Adipocyte (in vitro differentiated cells): ENCODE measurements at regions not wholly inside any gene's neighbourhood (a gene's known extent, or its start where the extent isn't known, plus 50 kb on each side); places are given as distances from the start of the nearest gene placed in this dataset.
"Not testable (repeated sequence)": the region's sequence is repeated elsewhere in the genome, so short reads cannot be mapped to it uniquely, and the experiment has no call there.

Source experiments
- DNase-seq: peaks from one replicate; pipeline ENCODE4 v3.0.0-alpha.2; 2015; ENCODE audit warnings: low read depth
- H3K27me3 ChIP-seq: replicated peaks from 2 replicates; pipeline ENCODE4 v1.7.0; 2013; ENCODE audit warnings: mild to moderate bottlenecking, low read length, moderate library complexity; ENCODE audit not compliant: control insufficient read depth, insufficient read depth
- H3K36me3 ChIP-seq: 2 replicates; pipeline ENCODE4 v1.7.0; 2013; ENCODE audit warnings: low read length, mild to moderate bottlenecking, moderate library complexity; ENCODE audit not compliant: control insufficient read depth, insufficient read depth, severe bottlenecking
- H3K4me1 ChIP-seq: 2 replicates; pipeline ENCODE4 v1.7.0; 2013; ENCODE audit warnings: mild to moderate bottlenecking, low read length, moderate library complexity; ENCODE audit not compliant: control insufficient read depth, insufficient read depth
- H3K4me3 ChIP-seq: 2 replicates; pipeline ENCODE4 v1.7.0; 2013; ENCODE audit warnings: mild to moderate bottlenecking, low read length, moderate library complexity
- H3K9ac ChIP-seq: 2 replicates; pipeline ENCODE4 v1.7.0; 2013; ENCODE audit warnings: mild to moderate bottlenecking, low read length, moderate library complexity
- H3K9me3 ChIP-seq: 2 replicates; pipeline ENCODE4 v1.7.0; 2013; ENCODE audit warnings: mild to moderate bottlenecking, low read length, moderate library complexity; ENCODE audit not compliant: control insufficient read depth

- Histone ChIP-seq H3K9ac (no peak overlapping the region), H3K36me3 (no peaks in the 10 kb centered on the region), H3K27me3 (peaks cover 16% of the 10 kb centered on the region), H3K4me3 (no peak overlapping the region), H3K4me1 (peaks cover 7% of the 10 kb centered on the region), H3K9me3 (no peaks in the 10 kb centered on the region)
- no peak for DNase-seq
Observed at GRCh38 chr2:219748671-219749570, 121.5 kb downstream of the SLC4A3 start.

- H3K9me3 ChIP-seq, H3K27me3 ChIP-seq, H3K9ac ChIP-seq, DNase-seq, H3K4me3 ChIP-seq, H3K4me1 ChIP-seq, H3K36me3 ChIP-seq: not testable (repeated sequence)
Observed at GRCh38 chr2:219751121-219751520, 123.7 kb downstream of the SLC4A3 start.

- Histone ChIP-seq H3K4me1 (peaks cover 7% of the 10 kb centered on the region), H3K4me3 (no peak overlapping the region)
- peak; percentile 19 for DNase-seq
Observed at GRCh38 chr2:219752726-219753125, 125.3 kb downstream of the SLC4A3 start.

GRCh38 chr2:219758907-219759680 lies 131.7 kb downstream of the SLC4A3 start:
- Histone ChIP-seq H3K27me3 (peaks cover 7% of the 10 kb centered on the region), H3K9ac (no peak overlapping the region), H3K36me3 (no peaks in the 10 kb centered on the region), H3K9me3 (no peaks in the 10 kb centered on the region), H3K4me1 (peaks cover 9% of the 10 kb centered on the region), H3K4me3 (no peak overlapping the region)
- DNase-seq, result no peak

More at GRCh38 chr2:219752726-219753125, 125.3 kb downstream of the SLC4A3 start:
- no peaks in the 10 kb centered on the region for H3K27me3 ChIP-seq
- no peaks in the 10 kb centered on the region for H3K9me3 ChIP-seq
- H3K36me3 ChIP-seq, result no peaks in the 10 kb centered on the region
- H3K9ac ChIP-seq, result no peak overlapping the region

GRCh38 chr2:219759801-219760200 lies 132.4 kb downstream of the SLC4A3 start:
- no peaks in the 10 kb centered on the region for H3K36me3 ChIP-seq
- H3K9me3 ChIP-seq, result no peaks in the 10 kb centered on the region
- no peak for DNase-seq
- H3K4me1 ChIP-seq, result peaks cover 9% of the 10 kb centered on the region
- no peak overlapping the region for H3K4me3 ChIP-seq
- no peak overlapping the region for H3K9ac ChIP-seq
- peaks cover 7% of the 10 kb centered on the region for H3K27me3 ChIP-seq

GRCh38 chr2:219765231-219765911 lies 137.9 kb downstream of the SLC4A3 start:
- Histone ChIP-seq H3K4me3 (no peak overlapping the region), H3K4me1 (peaks cover 8% of the 10 kb centered on the region), H3K9ac (no peak overlapping the region), H3K27me3 (peaks cover 13% of the 10 kb centered on the region), H3K9me3 (no peaks in the 10 kb centered on the region), H3K36me3 (no peaks in the 10 kb centered on the region)
- DNase-seq, result no peak

GRCh38 chr2:219766658-219767057 lies 139.2 kb downstream of the SLC4A3 start:
- H3K9ac ChIP-seq, result no peak overlapping the region
- H3K4me3 ChIP-seq, result no peak overlapping the region
- no peak for DNase-seq
- no peaks in the 10 kb centered on the region for H3K9me3 ChIP-seq
- peaks cover 6% of the 10 kb centered on the region for H3K27me3 ChIP-seq
- peaks cover 8% of the 10 kb centered on the region for H3K4me1 ChIP-seq
- no peaks in the 10 kb centered on the region for H3K36me3 ChIP-seq

- no peaks in the 10 kb centered on the region for H3K36me3 ChIP-seq
- H3K4me3 ChIP-seq, result peak overlapping the region; percentile 48
- no peak overlapping the region for H3K9ac ChIP-seq
- H3K9me3 ChIP-seq, result no peaks in the 10 kb centered on the region
- peaks cover 6% of the 10 kb centered on the region for H3K27me3 ChIP-seq
- peaks cover 8% of the 10 kb centered on the region for H3K4me1 ChIP-seq
- DNase-seq, result peak; percentile 47
Observed at GRCh38 chr2:219769090-219769910, 141.9 kb downstream of the SLC4A3 start.

GRCh38 chr2:219772103-219772635 lies 144.7 kb downstream of the SLC4A3 start:
- Histone ChIP-seq H3K27me3 (peaks cover 9% of the 10 kb centered on the region), H3K9me3 (no peaks in the 10 kb centered on the region), H3K4me1 (peaks cover 8% of the 10 kb centered on the region), H3K36me3 (no peaks in the 10 kb centered on the region), H3K4me3 (no peak overlapping the region), H3K9ac (no peak overlapping the region)
- no peak for DNase-seq

GRCh38 chr2:219772697-219773096 lies 145.3 kb downstream of the SLC4A3 start:
- no peak for DNase-seq

More at GRCh38 chr2:219772697-219773096, 145.3 kb downstream of the SLC4A3 start:
- Histone ChIP-seq H3K4me1 (peaks cover 8% of the 10 kb centered on the region), H3K4me3 (no peak overlapping the region), H3K27me3 (peaks cover 12% of the 10 kb centered on the region), H3K9me3 (no peaks in the 10 kb centered on the region), H3K9ac (no peak overlapping the region), H3K36me3 (no peaks in the 10 kb centered on the region)
